ENCODE measurements at regions not wholly inside any gene's neighbourhood (a gene's known extent, or its start where the extent isn't known, plus 50 kb on each side); places are given as distances from the start of the nearest gene placed in this dataset.

DNA sequence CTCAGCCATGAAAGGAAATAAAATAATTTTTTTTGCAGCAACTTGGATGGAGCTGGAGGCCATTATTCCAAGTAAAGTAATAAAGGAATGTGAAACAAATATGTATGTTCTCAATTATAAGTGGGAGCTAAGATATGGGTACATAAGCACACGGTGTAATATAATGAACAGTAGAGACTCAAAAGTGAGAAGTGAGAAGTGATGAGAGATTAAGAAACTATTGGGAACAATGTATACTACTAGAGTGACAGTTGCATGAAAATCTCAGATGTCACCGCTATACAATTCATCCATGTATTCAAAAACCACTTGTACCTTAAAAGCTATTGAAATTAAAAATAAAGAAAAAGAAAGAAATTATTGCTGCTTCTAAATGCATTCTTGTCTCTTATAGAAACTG, 182.9 kb upstream of the TACR3 start:
- Histone ChIP-seq H3K27ac (ENCODE audit: low read length) (no peak overlapping the region), H3K36me3 (ENCODE audit: control insufficient read depth, insufficient read depth, low read length) (no peaks in the 10 kb centered on the region), H3K4me3 (ENCODE audit: low read length) (no peak overlapping the region), H3K9me3 (replicated peaks; ENCODE audit: control insufficient read depth, low read depth, low read length) (no peaks in the 10 kb centered on the region), H3K27me3 (ENCODE audit: control insufficient read depth, insufficient read depth, low read length) (no peaks in the 10 kb centered on the region), H3K4me1 (ENCODE audit: control insufficient read depth, insufficient read depth, low read length) (no peaks in the 10 kb centered on the region)
- DNase-seq: no peak
- no CpG with 5 or more reads among the region's 2 CpGs for WGBS (ENCODE audit: insufficient coverage)

DNA sequence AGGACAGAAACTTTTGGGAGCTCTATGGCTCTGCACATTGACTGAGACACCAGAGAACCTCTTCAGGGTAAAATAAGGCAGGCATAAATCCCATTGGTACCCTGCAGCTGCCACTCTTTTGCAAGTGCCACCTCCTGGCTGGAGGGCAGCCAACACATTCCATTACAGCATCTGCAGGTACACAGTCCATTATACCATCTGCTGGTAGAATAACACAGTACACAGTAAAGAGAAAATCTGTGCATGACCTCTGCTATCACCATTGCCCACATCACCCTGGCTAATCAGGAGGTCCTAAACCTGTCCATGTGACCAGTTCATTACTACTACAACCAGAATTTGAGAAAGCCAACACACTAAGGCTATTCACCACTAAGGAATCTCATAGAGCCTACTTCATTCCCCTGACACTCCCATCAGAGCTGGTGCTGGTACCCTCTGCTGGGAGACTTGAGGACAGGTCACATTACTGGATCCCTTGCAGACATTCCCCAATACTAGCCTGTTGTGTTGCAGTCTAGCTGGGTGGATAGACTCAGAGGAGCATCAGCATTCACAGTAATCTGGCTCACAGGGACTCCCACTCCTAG, 176.2 kb upstream of the TACR3 start:
- H3K27me3 ChIP-seq (ENCODE audit: control insufficient read depth, insufficient read depth, low read length): no peaks in the 10 kb centered on the region
- no peaks in the 10 kb centered on the region for H3K9me3 ChIP-seq (replicated peaks; ENCODE audit: control insufficient read depth, low read depth, low read length)
- no peak overlapping the region for H3K4me3 ChIP-seq (ENCODE audit: low read length)
- H3K27ac ChIP-seq (ENCODE audit: low read length): no peak overlapping the region
- no peaks in the 10 kb centered on the region for H3K4me1 ChIP-seq (ENCODE audit: control insufficient read depth, insufficient read depth, low read length)
- no peak for DNase-seq
- no peaks in the 10 kb centered on the region for H3K36me3 ChIP-seq (ENCODE audit: control insufficient read depth, insufficient read depth, low read length)

DNA sequence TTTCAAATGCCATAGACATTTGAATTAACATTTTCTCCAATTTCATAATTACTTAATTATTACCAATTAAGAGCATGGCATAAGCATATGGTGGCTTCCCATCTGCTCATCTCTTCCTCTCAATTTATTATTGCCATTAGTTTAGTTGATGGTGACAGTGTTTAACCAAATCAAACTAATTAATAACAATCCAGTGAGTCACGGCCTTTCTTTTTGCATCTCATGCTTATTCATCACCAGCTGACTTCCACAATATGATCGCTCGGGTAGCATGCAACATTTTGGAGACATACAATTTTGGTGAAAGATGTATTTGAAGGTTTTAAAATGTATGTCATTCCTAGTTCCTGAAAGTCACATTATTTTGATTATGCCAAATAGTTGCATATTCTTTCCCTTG, 172.8 kb upstream of the TACR3 start:
- H3K27me3 ChIP-seq (ENCODE audit: control insufficient read depth, insufficient read depth, low read length): no peaks in the 10 kb centered on the region
- DNase-seq: no peak
- H3K9me3 ChIP-seq (replicated peaks; ENCODE audit: control insufficient read depth, low read depth, low read length): no peaks in the 10 kb centered on the region
- H3K4me1 ChIP-seq (ENCODE audit: control insufficient read depth, insufficient read depth, low read length): no peaks in the 10 kb centered on the region
- no peak overlapping the region for H3K27ac ChIP-seq (ENCODE audit: low read length)
- no peaks in the 10 kb centered on the region for H3K36me3 ChIP-seq (ENCODE audit: control insufficient read depth, insufficient read depth, low read length)
- no CpG with 5 or more reads among the region's 3 CpGs for WGBS (ENCODE audit: insufficient coverage)
- H3K4me3 ChIP-seq (ENCODE audit: low read length): no peak overlapping the region

GRCh38 chr4:103887191-103887590, 167.4 kb upstream of the TACR3 start:
- Histone ChIP-seq H3K36me3 (ENCODE audit: control insufficient read depth, insufficient read depth, low read length) (no peaks in the 10 kb centered on the region), H3K27ac (ENCODE audit: low read length) (no peak overlapping the region), H3K4me3 (ENCODE audit: low read length) (no peak overlapping the region), H3K4me1 (ENCODE audit: control insufficient read depth, insufficient read depth, low read length) (no peaks in the 10 kb centered on the region), H3K9me3 (replicated peaks; ENCODE audit: control insufficient read depth, low read depth, low read length) (no peaks in the 10 kb centered on the region), H3K27me3 (ENCODE audit: control insufficient read depth, insufficient read depth, low read length) (no peaks in the 10 kb centered on the region)
- no peak for DNase-seq
- WGBS (ENCODE audit: insufficient coverage): no CpG with 5 or more reads among the region's 1 CpG

GRCh38 chr4:103885152-103885551, 165.4 kb upstream of the TACR3 start:
- Histone ChIP-seq H3K27me3 (ENCODE audit: control insufficient read depth, insufficient read depth, low read length) (no peaks in the 10 kb centered on the region), H3K4me1 (ENCODE audit: control insufficient read depth, insufficient read depth, low read length) (no peaks in the 10 kb centered on the region), H3K4me3 (ENCODE audit: low read length) (no peak overlapping the region), H3K9me3 (replicated peaks; ENCODE audit: control insufficient read depth, low read depth, low read length) (no peaks in the 10 kb centered on the region), H3K27ac (ENCODE audit: low read length) (no peak overlapping the region), H3K36me3 (ENCODE audit: control insufficient read depth, insufficient read depth, low read length) (no peaks in the 10 kb centered on the region)
- DNase-seq: no peak
- WGBS (ENCODE audit: insufficient coverage): no CpG with 5 or more reads among the region's 3 CpGs

DNA sequence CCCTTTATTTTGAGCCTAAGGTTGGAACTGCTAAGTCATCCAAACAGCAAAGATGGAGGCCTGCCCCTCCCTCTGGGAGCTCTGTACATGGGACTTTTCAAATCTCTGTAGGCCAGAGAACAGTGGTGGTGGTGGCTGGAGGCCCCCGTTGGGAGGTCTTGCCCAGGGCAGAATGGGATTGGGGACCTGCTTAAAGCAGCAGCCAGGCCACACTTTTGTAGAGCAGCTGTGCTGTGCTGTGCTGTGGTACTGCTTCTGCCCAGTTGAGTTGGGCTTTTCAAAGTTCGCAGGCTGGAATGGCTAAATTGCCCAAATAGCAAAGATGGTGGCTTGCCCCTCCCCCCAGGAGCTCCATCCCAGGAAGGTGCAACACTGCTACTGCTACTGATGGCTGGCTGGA, 147.5 kb upstream of the TACR3 start:
- 88% methylated on average over 2 of the region's 2 CpGs for WGBS (ENCODE audit: insufficient coverage)
- Histone ChIP-seq H3K9me3 (replicated peaks; ENCODE audit: control insufficient read depth, low read depth, low read length) (no peaks in the 10 kb centered on the region), H3K4me1 (ENCODE audit: control insufficient read depth, insufficient read depth, low read length) (no peaks in the 10 kb centered on the region), H3K4me3 (ENCODE audit: low read length) (no peak overlapping the region), H3K27ac (ENCODE audit: low read length) (no peak overlapping the region), H3K36me3 (ENCODE audit: control insufficient read depth, insufficient read depth, low read length) (no peaks in the 10 kb centered on the region), H3K27me3 (ENCODE audit: control insufficient read depth, insufficient read depth, low read length) (no peaks in the 10 kb centered on the region)
- DNase-seq: no peak

DNA sequence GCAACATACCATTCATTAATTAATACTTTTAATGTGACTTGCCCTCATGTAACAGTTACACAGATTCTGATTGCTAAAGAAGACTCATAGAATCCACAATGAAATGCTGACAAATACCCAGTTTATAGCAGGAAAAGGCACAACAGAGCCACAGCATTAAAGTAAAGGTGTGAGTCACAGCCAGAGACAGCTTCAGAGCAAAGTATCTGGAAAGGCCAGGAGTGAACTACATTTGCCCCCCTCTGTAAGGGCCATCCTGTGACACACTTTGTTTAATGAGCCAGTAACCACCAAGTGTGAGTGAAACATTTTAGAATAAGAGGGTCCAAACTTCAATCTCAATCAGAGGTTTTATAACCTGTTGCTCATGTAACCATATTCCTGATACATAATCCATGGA, 133.8 kb upstream of the TACR3 start:
- no peaks in the 10 kb centered on the region for H3K4me1 ChIP-seq (ENCODE audit: control insufficient read depth, insufficient read depth, low read length)
- H3K36me3 ChIP-seq (ENCODE audit: control insufficient read depth, insufficient read depth, low read length): no peaks in the 10 kb centered on the region
- no peak overlapping the region for H3K27ac ChIP-seq (ENCODE audit: low read length)
- H3K4me3 ChIP-seq (ENCODE audit: low read length): no peak overlapping the region
- no peaks in the 10 kb centered on the region for H3K27me3 ChIP-seq (ENCODE audit: control insufficient read depth, insufficient read depth, low read length)
- no peak for DNase-seq
- H3K9me3 ChIP-seq (replicated peaks; ENCODE audit: control insufficient read depth, low read depth, low read length): peaks cover 2% of the 10 kb centered on the region

DNA sequence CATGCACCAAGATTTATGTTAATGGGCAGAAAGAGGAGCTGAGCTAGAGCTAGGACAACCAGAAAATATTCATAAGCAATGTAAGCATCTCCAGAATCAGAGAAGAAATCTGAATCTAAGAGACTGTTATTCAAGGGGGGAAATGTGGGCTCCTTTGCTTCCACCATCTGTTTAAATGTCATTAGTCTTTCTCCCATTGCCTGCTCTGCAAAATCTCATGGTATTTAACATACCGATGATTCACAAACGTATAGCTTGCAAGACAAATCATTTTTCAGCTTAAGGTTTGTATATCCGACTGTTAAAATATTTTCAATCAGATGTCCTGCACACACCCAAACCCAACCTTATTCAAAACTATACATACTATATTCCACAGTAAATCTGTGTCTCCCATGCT, 133.4 kb upstream of the TACR3 start:
- no peak for DNase-seq
- Histone ChIP-seq H3K9me3 (replicated peaks; ENCODE audit: control insufficient read depth, low read depth, low read length) (peaks cover 2% of the 10 kb centered on the region), H3K4me3 (ENCODE audit: low read length) (no peak overlapping the region), H3K4me1 (ENCODE audit: control insufficient read depth, insufficient read depth, low read length) (no peaks in the 10 kb centered on the region), H3K36me3 (ENCODE audit: control insufficient read depth, insufficient read depth, low read length) (no peaks in the 10 kb centered on the region), H3K27me3 (ENCODE audit: control insufficient read depth, insufficient read depth, low read length) (no peaks in the 10 kb centered on the region), H3K27ac (ENCODE audit: low read length) (no peak overlapping the region)
- 88% methylated on average over 2 of the region's 3 CpGs for WGBS (ENCODE audit: insufficient coverage)

DNA sequence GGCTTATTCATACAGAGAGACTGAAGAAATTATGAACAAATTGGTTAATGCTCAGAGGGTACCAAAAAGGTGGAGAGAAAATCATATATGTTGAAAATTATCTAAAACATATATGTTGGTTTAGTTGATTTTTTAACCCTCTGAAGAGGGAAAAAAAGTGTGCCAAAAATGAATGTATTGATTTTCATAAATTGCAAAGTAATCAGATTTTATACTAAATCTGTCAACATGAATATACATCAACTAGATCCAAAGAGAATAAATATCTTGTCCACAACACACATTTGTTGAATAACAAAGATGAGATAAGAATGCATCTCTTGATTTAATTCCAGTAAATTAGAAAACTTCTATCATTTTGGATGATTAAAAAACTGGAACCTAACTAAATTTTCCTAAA, 125.3 kb upstream of the TACR3 start:
- Histone ChIP-seq H3K27me3 (ENCODE audit: control insufficient read depth, insufficient read depth, low read length) (no peaks in the 10 kb centered on the region), H3K4me1 (ENCODE audit: control insufficient read depth, insufficient read depth, low read length) (no peaks in the 10 kb centered on the region), H3K9me3 (replicated peaks; ENCODE audit: control insufficient read depth, low read depth, low read length) (peaks cover 2% of the 10 kb centered on the region), H3K4me3 (ENCODE audit: low read length) (no peak overlapping the region), H3K27ac (ENCODE audit: low read length) (no peak overlapping the region), H3K36me3 (ENCODE audit: control insufficient read depth, insufficient read depth, low read length) (no peaks in the 10 kb centered on the region)
- no peak for DNase-seq

DNA sequence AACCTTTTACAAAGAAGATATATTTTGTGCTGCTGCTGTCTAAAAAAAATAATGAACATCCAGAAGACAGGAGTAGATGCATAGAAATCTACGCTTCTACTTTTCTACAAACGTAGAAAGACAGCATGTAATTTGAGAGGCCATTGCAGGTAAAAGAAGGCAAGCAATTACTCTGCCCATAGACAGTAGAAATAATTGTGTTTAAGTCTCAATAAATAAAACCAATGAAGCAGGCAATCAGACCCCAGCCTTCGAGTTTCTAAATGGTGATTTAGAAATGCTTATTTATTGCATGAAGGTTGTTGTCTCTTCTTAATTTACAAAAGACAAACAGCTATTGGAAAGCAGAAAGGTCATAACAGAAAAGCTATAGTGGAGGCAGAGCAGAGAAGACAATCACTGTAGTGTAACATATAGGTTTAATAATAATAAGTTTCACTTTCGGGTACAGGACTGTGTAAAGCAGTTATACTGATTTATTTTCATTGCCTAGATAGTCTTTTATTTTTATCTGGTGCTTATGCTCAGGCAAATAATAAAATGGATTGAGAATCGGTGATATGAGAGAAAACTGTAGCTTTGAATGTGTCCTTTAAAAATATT, 123.0 kb upstream of the TACR3 start:
- WGBS (ENCODE audit: insufficient coverage): no CpG with 5 or more reads among the region's 5 CpGs
- Histone ChIP-seq H3K9me3 (replicated peaks; ENCODE audit: control insufficient read depth, low read depth, low read length) (no peaks in the 10 kb centered on the region), H3K27me3 (ENCODE audit: control insufficient read depth, insufficient read depth, low read length) (no peaks in the 10 kb centered on the region), H3K4me1 (ENCODE audit: control insufficient read depth, insufficient read depth, low read length) (no peaks in the 10 kb centered on the region), H3K36me3 (ENCODE audit: control insufficient read depth, insufficient read depth, low read length) (no peaks in the 10 kb centered on the region), H3K4me3 (ENCODE audit: low read length) (no peak overlapping the region), H3K27ac (ENCODE audit: low read length) (no peak overlapping the region)
- DNase-seq: no peak

DNA sequence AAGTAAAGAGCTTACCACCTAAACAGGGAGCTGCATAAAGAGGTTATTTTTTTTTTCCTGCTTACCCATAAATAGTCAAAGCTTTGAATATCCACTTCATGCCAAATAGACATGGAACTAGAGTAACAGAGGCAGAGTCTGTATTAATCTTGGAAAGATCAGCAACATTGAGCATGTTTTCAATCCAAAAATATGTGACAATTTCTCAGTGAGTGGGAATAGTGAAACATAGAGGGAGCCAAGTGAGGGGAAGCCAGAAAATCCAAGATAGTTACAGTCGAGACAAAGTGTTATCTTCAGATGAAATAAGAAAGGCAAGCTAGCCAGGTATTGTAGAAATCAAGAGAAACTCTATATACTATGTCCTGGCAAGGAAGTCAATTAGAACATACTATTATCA, 122.3 kb upstream of the TACR3 start:
- WGBS (ENCODE audit: insufficient coverage): no CpG with 5 or more reads among the region's 1 CpG
- no peaks in the 10 kb centered on the region for H3K36me3 ChIP-seq (ENCODE audit: control insufficient read depth, insufficient read depth, low read length)
- no peak overlapping the region for H3K4me3 ChIP-seq (ENCODE audit: low read length)
- DNase-seq: no peak
- H3K9me3 ChIP-seq (replicated peaks; ENCODE audit: control insufficient read depth, low read depth, low read length): no peaks in the 10 kb centered on the region
- H3K4me1 ChIP-seq (ENCODE audit: control insufficient read depth, insufficient read depth, low read length): no peaks in the 10 kb centered on the region
- H3K27me3 ChIP-seq (ENCODE audit: control insufficient read depth, insufficient read depth, low read length): no peaks in the 10 kb centered on the region
- no peak overlapping the region for H3K27ac ChIP-seq (ENCODE audit: low read length)

All from muscle of leg (tissue), 3 donors.